Loucy (cell line): ENCODE measurements at regions not wholly inside any gene's neighbourhood (a gene's known extent, or its start where the extent isn't known, plus 50 kb on each side); places are given as distances from the start of the nearest gene placed in this dataset.

Experiments
- H2AFZ ChIP-seq: fragments of 200-600 bp; sonication (generic); 2 replicates; pipeline ENCODE4 v1.6.0; 2016; ENCODE audit warnings: antibody characterized with exemption, mild to moderate bottlenecking, low read length, moderate library complexity
- H3F3A ChIP-seq: fragments of 200-600 bp; 2 replicates; pipeline ENCODE4 v1.6.0; 2016; ENCODE audit warnings: antibody characterized with exemption, low read depth, mild to moderate bottlenecking
- H3K27me3 ChIP-seq: fragments of 200-600 bp; sonication (generic); 2 replicates; pipeline ENCODE4 v1.6.1; 2014; ENCODE audit warnings: low read length, mild to moderate bottlenecking; ENCODE audit not compliant: insufficient read depth, poor library complexity, severe bottlenecking
- H3K36me3 ChIP-seq: fragments of 200-600 bp; sonication (generic); 2 replicates; pipeline ENCODE4 v1.6.1; 2016; ENCODE audit warnings: low read length; ENCODE audit not compliant: insufficient read depth
- H3K4me1 ChIP-seq: fragments of 200-600 bp; sonication (generic); 2 replicates; pipeline ENCODE4 v1.5.1; 2014; ENCODE audit warnings: low read length, mild to moderate bottlenecking; ENCODE audit not compliant: insufficient read depth, poor library complexity, severe bottlenecking
- H3K4me2 ChIP-seq: fragments of 200-600 bp; sonication (generic); 2 replicates; pipeline ENCODE4 v1.6.0; 2014; ENCODE audit warnings: antibody characterized with exemption, low read length, low read depth, mild to moderate bottlenecking; ENCODE audit not compliant: poor library complexity, severe bottlenecking
- H3K4me3 ChIP-seq: fragments of 200-600 bp; sonication (generic); 2 replicates; pipeline ENCODE4 v1.5.1; 2014; ENCODE audit warnings: low read length, mild to moderate bottlenecking, mixed read lengths; ENCODE audit not compliant: poor library complexity, severe bottlenecking
- H3K79me2 ChIP-seq: fragments of 200-600 bp; sonication (generic); 2 replicates; pipeline ENCODE4 v1.6.1; 2014; ENCODE audit warnings: low read length; ENCODE audit not compliant: insufficient read depth
- H3K9ac ChIP-seq: fragments of 200-600 bp; sonication (generic); 2 replicates; pipeline ENCODE4 v1.6.0; 2014; ENCODE audit warnings: mild to moderate bottlenecking, low read depth, low read length, moderate library complexity; ENCODE audit not compliant: poor library complexity, severe bottlenecking
- H3K9me2 ChIP-seq: fragments of 200-600 bp; sonication (generic); replicated peaks from 2 replicates; pipeline ENCODE4 v1.6.1; 2016; ENCODE audit warnings: low read depth, low read length, mixed read lengths
- H3K9me3 ChIP-seq: fragments of 200-600 bp; sonication (generic); 2 replicates; pipeline ENCODE4 v1.6.1; 2014; ENCODE audit warnings: mild to moderate bottlenecking, antibody characterized with exemption, low read length, low read depth; ENCODE audit not compliant: insufficient read depth
- H4K20me1 ChIP-seq: fragments of 200-600 bp; sonication (generic); 2 replicates; pipeline ENCODE4 v1.6.0; 2014; ENCODE audit warnings: antibody characterized with exemption, low read length, mild to moderate bottlenecking; ENCODE audit not compliant: insufficient read depth, poor library complexity, severe bottlenecking
- CTCF ChIP-seq: fragments of 200-600 bp; sonication (generic); conservative IDR thresholded peaks from 2 replicates; pipeline ENCODE4 v1.5.1; 2014; ENCODE audit warnings: mild to moderate bottlenecking, antibody characterized with exemption, low read length
- EZH2phosphoT487 ChIP-seq: fragments of 200-600 bp; IDR thresholded peaks from 2 replicates; pipeline ENCODE4 v1.6.1; 2018; ENCODE audit warnings: antibody characterized with exemption, mild to moderate bottlenecking, moderate library complexity, borderline replicate concordance

DNA sequence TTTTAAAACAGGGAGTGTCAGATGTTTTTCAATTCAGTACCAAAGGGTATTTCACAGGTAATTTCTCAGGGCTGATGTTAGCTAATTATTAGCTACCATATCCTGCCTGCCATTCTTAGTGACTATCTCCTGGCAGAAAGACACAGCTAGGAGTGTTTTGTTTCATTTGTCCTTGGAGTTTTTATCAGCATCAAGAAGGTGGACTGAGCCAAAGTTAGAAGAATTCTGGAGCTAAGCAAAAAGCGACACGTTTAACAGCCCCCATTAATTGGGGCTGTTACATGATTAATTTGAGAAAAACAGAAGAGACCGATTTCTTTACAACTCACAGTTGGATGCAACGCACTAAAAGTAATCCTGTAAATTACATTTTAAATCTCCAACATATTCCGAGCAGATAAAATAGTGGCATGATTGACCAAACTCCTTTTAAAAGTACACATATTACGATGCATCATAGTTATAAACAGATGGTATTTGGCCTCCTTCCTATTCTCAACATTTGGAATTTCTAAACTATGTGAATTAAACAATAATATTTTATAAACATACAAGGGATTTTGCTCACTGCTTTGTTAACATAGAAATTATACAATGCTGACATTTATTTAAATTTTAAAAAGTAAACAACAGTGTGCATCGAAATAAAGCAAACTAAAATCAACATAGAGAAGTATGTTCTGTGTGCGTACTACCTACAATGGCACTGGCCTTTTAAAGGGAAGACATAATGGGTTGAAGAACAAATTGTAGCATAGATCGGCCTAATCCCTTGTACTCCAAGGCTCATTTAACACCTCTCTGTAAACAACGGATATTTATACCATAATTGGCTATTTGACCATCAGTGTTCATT, 585.1 kb downstream of the ZEB2 start:
- TF ChIP-seq EZH2phosphoT487 (no peak), CTCF (no peak)
- no peak overlapping the region for H2AFZ ChIP-seq
- H3K79me2 ChIP-seq = no peaks in the 10 kb centered on the region
- H3K9ac ChIP-seq = no peak overlapping the region
- no peaks in the 10 kb centered on the region for H3F3A ChIP-seq
- H3K4me3 ChIP-seq = no peak overlapping the region
- no peak overlapping the region for H3K4me2 ChIP-seq
- no peaks in the 10 kb centered on the region for H4K20me1 ChIP-seq
- H3K27me3 ChIP-seq = no peaks in the 10 kb centered on the region
- no peaks in the 10 kb centered on the region for H3K4me1 ChIP-seq
- no peaks in the 10 kb centered on the region for H3K9me3 ChIP-seq
- H3K36me3 ChIP-seq = no peaks in the 10 kb centered on the region
- H3K9me2 ChIP-seq = no peaks in the 10 kb centered on the region

GRCh38 chr2:143933946-143934569, 585.9 kb downstream of the ZEB2 start:
- no peaks in the 10 kb centered on the region for H3K36me3 ChIP-seq
- H3K9me3 ChIP-seq = no peaks in the 10 kb centered on the region
- H2AFZ ChIP-seq = no peak overlapping the region
- TF ChIP-seq EZH2phosphoT487 = no peak
- TF ChIP-seq CTCF = no peak
- H3K79me2 ChIP-seq = no peaks in the 10 kb centered on the region
- no peaks in the 10 kb centered on the region for H4K20me1 ChIP-seq
- H3K4me3 ChIP-seq = no peak overlapping the region
- H3K27me3 ChIP-seq = no peaks in the 10 kb centered on the region
- H3K9me2 ChIP-seq = no peaks in the 10 kb centered on the region
- H3K4me1 ChIP-seq = no peaks in the 10 kb centered on the region
- no peak overlapping the region for H3K9ac ChIP-seq
- no peaks in the 10 kb centered on the region for H3F3A ChIP-seq
- no peak overlapping the region for H3K4me2 ChIP-seq

- Histone ChIP-seq H3K27me3 (no peaks in the 10 kb centered on the region), H3F3A (no peaks in the 10 kb centered on the region), H3K9ac (no peak overlapping the region), H4K20me1 (no peaks in the 10 kb centered on the region), H3K36me3 (no peaks in the 10 kb centered on the region), H3K9me2 (no peaks in the 10 kb centered on the region), H3K79me2 (no peaks in the 10 kb centered on the region), H2AFZ (no peak overlapping the region), H3K9me3 (no peaks in the 10 kb centered on the region), H3K4me1 (no peaks in the 10 kb centered on the region), H3K4me2 (no peak overlapping the region), H3K4me3 (no peak overlapping the region)
- TF ChIP-seq EZH2phosphoT487 (no peak), CTCF (no peak)
Measured at GRCh38 chr2:143930891-143931290, 589.0 kb downstream of the ZEB2 start.
